SH-SY5Y (cell line): ENCODE measurements at regions not wholly inside any gene's neighbourhood (a gene's known extent, or its start where the extent isn't known, plus 50 kb on each side); places are given as distances from the start of the nearest gene placed in this dataset.

Experiments used
- GATA2 ChIP-seq: IDR thresholded peaks from 2 replicates; pipeline ENCODE4 v1.6.1; 2011; ENCODE audit warnings: mild to moderate bottlenecking, low read depth, low read length
- GATA3 ChIP-seq: IDR thresholded peaks from 2 replicates; pipeline ENCODE4 v1.6.1; 2011; ENCODE audit warnings: low read depth, mild to moderate bottlenecking, low read length, moderate library complexity

DNA sequence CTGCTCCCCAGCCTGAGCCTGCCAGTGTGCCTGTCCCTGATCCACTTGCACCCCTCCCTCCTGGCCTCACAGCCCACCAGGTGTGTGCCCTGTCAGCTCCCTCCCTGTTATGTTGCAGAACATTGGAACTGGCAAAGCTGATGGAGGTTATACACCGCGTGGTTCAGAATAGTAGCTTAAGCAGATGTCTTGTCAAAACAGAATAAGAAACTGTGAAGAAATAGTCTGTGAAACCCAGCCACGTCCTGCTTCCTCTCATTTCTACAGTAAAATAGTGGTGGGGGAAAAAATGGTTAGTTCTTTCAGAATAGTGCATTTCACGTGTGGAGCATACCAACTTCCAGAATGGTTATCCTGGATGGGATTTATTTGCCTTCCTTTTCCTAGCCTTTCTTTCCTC is 161.2 kb upstream of the NAV2 start:
- TF ChIP-seq GATA3: no peak
- no peak for TF ChIP-seq GATA2

GRCh38 chr11:19547044-19547443 is 165.6 kb upstream of the NAV2 start:
- no peak for TF ChIP-seq GATA3
- TF ChIP-seq GATA2: no peak

DNA sequence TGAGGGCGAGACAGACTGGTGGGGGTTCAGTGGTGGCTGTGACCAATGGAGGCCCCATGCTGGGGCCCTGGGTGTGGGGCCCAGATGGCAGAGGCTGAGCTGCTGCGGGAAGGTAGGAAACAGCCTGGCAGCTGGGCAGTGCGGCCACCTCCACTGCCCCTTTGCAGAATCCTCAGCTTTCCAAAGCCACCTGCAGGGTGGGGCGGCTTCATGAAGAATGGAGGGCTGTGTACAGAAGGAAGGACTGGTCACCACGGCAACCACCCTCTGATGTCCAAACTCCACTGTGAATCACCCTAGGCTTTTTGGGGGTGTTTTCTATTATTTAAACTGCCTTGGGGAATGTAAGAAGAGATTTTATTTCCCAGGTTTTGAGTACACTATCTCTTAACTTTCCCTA is 166.3 kb upstream of the NAV2 start:
- no peak for TF ChIP-seq GATA3
- TF ChIP-seq GATA2: no peak

DNA sequence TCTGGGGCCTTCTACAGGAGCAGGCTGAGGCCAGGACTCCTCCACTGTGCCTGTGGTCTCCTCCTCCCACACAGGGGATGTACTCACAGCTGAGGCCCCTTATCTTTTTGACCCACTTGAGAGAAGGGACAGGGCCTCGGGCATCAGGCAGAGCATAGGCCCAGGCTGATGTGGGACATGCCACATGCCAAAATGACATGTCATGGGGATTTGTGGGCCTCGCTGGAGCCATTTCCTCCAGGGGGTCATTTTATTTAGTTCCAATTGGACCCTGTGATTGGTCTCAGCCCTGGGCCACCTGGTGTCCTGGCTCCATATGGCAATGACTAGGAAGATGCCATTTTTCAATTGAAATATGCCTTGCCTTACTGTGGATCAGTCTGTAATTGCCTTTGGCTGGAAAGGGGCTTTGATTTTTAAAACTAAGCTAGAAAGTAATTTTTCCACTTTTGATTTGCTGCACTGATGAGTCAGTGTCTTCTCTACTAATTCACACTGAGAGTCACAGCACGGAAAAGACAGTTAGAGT is 171.1 kb upstream of the NAV2 start:
- TF ChIP-seq GATA3 (no peak), GATA2 (no peak)

GRCh38 chr11:19539861-19540260 is 172.8 kb upstream of the NAV2 start:
- no peak for TF ChIP-seq GATA3
- no peak for TF ChIP-seq GATA2

GRCh38 chr11:19537803-19538453 is 174.7 kb upstream of the NAV2 start:
- TF ChIP-seq GATA3 (no peak), GATA2 (no peak)

DNA sequence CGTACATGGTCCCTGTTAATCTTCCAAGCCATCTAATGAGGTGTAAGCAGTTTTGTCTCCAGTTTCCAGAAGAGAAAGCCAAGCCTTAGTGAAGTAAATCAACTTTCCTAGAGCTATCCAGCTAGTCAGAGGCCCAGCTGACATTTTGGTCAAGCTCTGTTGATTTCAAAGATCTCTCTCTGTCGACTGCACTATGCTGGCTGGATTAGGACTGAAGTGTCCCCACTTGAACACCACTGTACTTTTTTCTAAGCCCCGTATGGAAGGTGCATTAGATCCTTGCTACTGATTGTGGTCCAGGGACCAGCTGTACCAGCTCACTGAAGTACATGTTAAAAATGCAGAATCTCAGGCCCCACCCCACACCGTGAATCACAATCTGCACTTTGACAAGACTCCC is 176.5 kb upstream of the NAV2 start:
- TF ChIP-seq GATA3 (no peak), GATA2 (no peak)

DNA sequence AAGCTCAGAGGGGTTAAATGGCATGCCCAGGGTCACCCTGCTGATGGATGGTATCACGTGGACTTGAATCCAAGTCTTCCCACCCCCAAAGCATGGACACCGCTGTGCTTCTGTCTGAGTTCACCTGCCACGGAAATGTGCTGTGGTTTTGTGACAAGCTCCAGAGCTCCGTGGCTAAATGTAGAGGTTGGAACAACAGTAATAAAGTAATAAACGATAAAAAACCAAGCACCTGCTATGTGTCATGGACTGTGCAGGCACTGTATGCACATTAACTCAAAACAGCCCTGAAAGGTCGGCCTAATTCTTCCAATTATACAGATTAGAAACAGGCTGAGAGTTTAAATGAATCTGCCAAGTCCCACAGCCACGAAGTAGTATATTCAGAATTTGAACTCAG is 182.1 kb upstream of the NAV2 start:
- no peak for TF ChIP-seq GATA2
- TF ChIP-seq GATA3: no peak

- no peak for TF ChIP-seq GATA3
Observed at GRCh38 chr11:19526119-19526518, 186.5 kb upstream of the NAV2 start.

GRCh38 chr11:19525714-19526113 is 186.9 kb upstream of the NAV2 start:
- no peak for TF ChIP-seq GATA2
- no peak for TF ChIP-seq GATA3

- TF ChIP-seq GATA3 (no peak), GATA2 (no peak)
Observed at GRCh38 chr11:19525276-19525675, 187.4 kb upstream of the NAV2 start.

DNA sequence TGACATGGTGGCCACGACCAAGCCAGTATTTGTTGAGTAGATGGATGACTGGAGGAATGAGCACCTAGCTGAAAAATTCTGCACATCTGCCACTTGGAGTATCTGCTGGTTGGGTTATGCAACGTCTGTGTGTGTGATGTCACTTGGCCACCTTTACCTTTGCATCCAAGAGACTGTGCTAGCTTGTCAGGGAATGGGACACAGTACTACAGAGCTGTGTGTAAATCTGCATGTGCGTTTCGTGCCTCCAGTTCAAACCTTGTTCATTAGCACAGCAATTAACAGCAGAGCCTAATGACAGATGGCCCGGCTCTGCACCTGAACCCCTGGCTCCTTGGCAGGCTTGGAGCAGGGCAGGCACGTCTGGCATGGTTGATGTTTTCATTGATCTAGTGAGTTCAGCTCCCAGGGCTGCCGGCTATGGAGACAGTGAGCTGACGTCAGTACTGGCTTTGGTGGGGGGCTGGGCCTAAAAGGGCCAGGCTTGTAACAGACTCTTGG is 188.4 kb upstream of the NAV2 start:
- TF ChIP-seq GATA2: no peak
- TF ChIP-seq GATA3: no peak

GRCh38 chr11:19520681-19521080 is 192.0 kb upstream of the NAV2 start:
- TF ChIP-seq GATA3 (no peak), GATA2 (no peak)

GRCh38 chr11:19519912-19520641 is 192.6 kb upstream of the NAV2 start:
- TF ChIP-seq GATA2 (no peak), GATA3 (no peak)

DNA sequence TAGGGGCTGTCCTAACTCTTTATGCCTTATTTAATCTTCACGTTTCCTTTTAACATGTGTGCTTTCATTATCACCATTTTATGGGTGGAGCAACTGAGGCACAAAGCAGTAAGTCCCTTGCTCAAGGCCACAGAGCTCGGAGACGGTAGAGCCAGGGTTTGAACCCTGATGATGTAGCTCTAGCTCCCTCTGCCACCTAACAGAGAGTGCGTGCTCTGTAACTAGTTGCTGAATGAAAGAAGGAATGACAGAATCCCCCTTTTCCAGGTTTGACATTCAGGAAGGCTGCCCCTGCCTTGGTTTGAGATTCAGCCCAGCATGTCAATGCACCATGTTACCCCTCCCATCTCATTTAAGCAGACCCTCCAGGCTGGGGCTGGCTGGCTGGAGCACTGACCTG is 193.3 kb upstream of the NAV2 start:
- no peak for TF ChIP-seq GATA2
- TF ChIP-seq GATA3: no peak

DNA sequence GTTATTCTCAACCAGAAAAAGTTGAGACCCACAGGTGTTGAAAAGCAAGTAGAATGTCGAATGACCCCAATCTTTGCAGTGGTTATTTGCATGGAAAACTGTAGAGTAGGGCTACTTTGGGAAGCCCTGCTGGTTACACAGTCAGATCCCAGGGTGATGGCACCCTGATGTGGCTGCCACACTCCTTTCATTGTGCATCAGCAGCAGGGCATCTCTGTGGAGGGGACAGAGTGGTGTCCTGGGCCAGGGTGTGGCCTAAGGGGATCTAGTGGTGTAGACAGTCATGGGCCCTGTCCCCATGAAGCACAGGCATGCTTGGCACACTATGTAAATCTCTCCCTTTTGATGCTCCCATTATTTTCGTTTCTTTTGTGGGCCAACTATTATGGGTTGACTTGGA is 199.4 kb upstream of the NAV2 start:
- TF ChIP-seq GATA2 (no peak), GATA3 (no peak)
